GM12891 (cell line): ENCODE measurements at regions not wholly inside any gene's neighbourhood (a gene's known extent, or its start where the extent isn't known, plus 50 kb on each side); places are given as distances from the start of the nearest gene placed in this dataset.

Experiments
- PAX5 ChIP-seq: IDR thresholded peaks from 2 replicates; pipeline ENCODE4 v1.6.1; 2011; ENCODE audit warnings: low read length, moderate library complexity, mild to moderate bottlenecking; ENCODE audit not compliant: insufficient read depth, severe bottlenecking
- POLR2A ChIP-seq: IDR thresholded peaks from 2 replicates; pipeline ENCODE4 v1.6.1; 2011; ENCODE audit warnings: low read depth, low read length, control low read depth
- POLR2AphosphoS5 ChIP-seq: IDR thresholded peaks from 2 replicates; pipeline ENCODE4 v1.6.1; 2011; ENCODE audit warnings: low read depth, low read length, control low read depth
- POU2F2 ChIP-seq: IDR thresholded peaks from 2 replicates; pipeline ENCODE4 v1.6.1; 2011; ENCODE audit warnings: low read depth, mild to moderate bottlenecking, control low read depth, low read length, moderate library complexity
- SPI1 ChIP-seq: IDR thresholded peaks from 2 replicates; pipeline ENCODE4 v1.6.1; 2011; ENCODE audit warnings: low read depth, low read length, control low read depth
- TAF1 ChIP-seq: IDR thresholded peaks from 2 replicates; pipeline ENCODE4 v1.6.1; 2011; ENCODE audit warnings: low read depth, low read length, control low read depth

GRCh38 chr2:186113284-186113683 lies 372.8 kb upstream of the ZC3H15 start:
- TF ChIP-seq PAX5 (no peak), POLR2A (no peak), TAF1 (no peak), POLR2AphosphoS5 (no peak), SPI1 (no peak), POU2F2 (no peak)
